Choroid plexus epithelial cell (primary cell): ENCODE measurements at regions not wholly inside any gene's neighbourhood (a gene's known extent, or its start where the extent isn't known, plus 50 kb on each side); places are given as distances from the start of the nearest gene placed in this dataset.

Experiments
- DNase-seq: peaks from one replicate; pipeline ENCODE4 v3.0.0-alpha.2; 2010; ENCODE audit warnings: low read depth
- H3K4me3 ChIP-seq: 2 replicates; pipeline ENCODE4 v1.5.1; 2011; ENCODE audit warnings: low read depth, mild to moderate bottlenecking, control low read depth, low read length, moderate library complexity
- CTCF ChIP-seq: conservative IDR thresholded peaks from 2 replicates; pipeline ENCODE4 v1.5.1; 2011; ENCODE audit warnings: low read depth, mild to moderate bottlenecking, control low read depth, inconsistent platforms, low read length, moderate library complexity

GRCh38 chr10:35726846-35727245 lies 84.8 kb upstream of the FZD8 start:
- no peak overlapping the region for H3K4me3 ChIP-seq
- TF ChIP-seq CTCF = no peak
- DNase-seq = no peak

- TF ChIP-seq CTCF = no peak
- no peak for DNase-seq
Observed at GRCh38 chr10:35723992-35724391, 81.9 kb upstream of the FZD8 start.

GRCh38 chr10:35723059-35723458 lies 81.0 kb upstream of the FZD8 start:
- no peak for DNase-seq
- H3K4me3 ChIP-seq = no peak overlapping the region
- TF ChIP-seq CTCF = no peak

More at GRCh38 chr10:35723992-35724391, 81.9 kb upstream of the FZD8 start:
- H3K4me3 ChIP-seq = no peak overlapping the region

- H3K4me3 ChIP-seq = no peak overlapping the region
- no peak for TF ChIP-seq CTCF
- no peak for DNase-seq
Observed at GRCh38 chr10:35722636-35723035, 80.5 kb upstream of the FZD8 start.

- H3K4me3 ChIP-seq = no peak overlapping the region
- DNase-seq = no peak
- no peak for TF ChIP-seq CTCF
Observed at GRCh38 chr10:35722226-35722625, 80.1 kb upstream of the FZD8 start.

- no peak overlapping the region for H3K4me3 ChIP-seq
- no peak for TF ChIP-seq CTCF
- no peak for DNase-seq
Observed at GRCh38 chr10:35720366-35720765, 78.3 kb upstream of the FZD8 start.

GRCh38 chr10:35716776-35717175 lies 74.7 kb upstream of the FZD8 start:
- no peak for TF ChIP-seq CTCF
- DNase-seq = no peak
- H3K4me3 ChIP-seq = no peak overlapping the region
